HG03558 (cell line): ENCODE measurements at regions not wholly inside any gene's neighbourhood (a gene's known extent, or its start where the extent isn't known, plus 50 kb on each side); places are given as distances from the start of the nearest gene placed in this dataset.
A peak's percentile ranks its signal among the peaks of the same experiment; 100 is the strongest.
"Not testable (repeated sequence)": the region's sequence is repeated elsewhere in the genome, so short reads cannot be mapped to it uniquely, and the experiment has no call there.

Experiments used
- ATAC-seq: cut with Tn5 transposase; IDR thresholded peaks from one replicate; pipeline ENCODE4 v1.9.1; 2021; ENCODE audit warnings: moderate number of reproducible peaks; ENCODE audit not compliant: unreplicated experiment; ENCODE audit errors: extremely low read depth

- no peak for ATAC-seq
Measured at GRCh38 chr2:126952216-126952615, 53.5 kb downstream of the TEX51 start.

- ATAC-seq, result no peak
Measured at GRCh38 chr2:126953483-126953882, 54.8 kb downstream of the TEX51 start.

- no peak for ATAC-seq
Measured at GRCh38 chr2:126954831-126955230, 56.1 kb downstream of the TEX51 start.

- ATAC-seq, result not testable (repeated sequence)
Measured at GRCh38 chr2:126956773-126957172, 58.1 kb downstream of the TEX51 start.

GRCh38 chr2:126963390-126963789 is 64.7 kb downstream of the TEX51 start:
- ATAC-seq, result no peak

- no peak for ATAC-seq
Measured at GRCh38 chr2:126966601-126967000, 67.9 kb downstream of the TEX51 start.

- no peak for ATAC-seq
Measured at GRCh38 chr2:126970583-126970982, 71.9 kb downstream of the TEX51 start.

GRCh38 chr2:126971162-126971480 is 72.4 kb downstream of the TEX51 start:
- ATAC-seq, result no peak

GRCh38 chr2:126971481-126972278 is 73.0 kb downstream of the TEX51 start:
- peak; percentile 87 for ATAC-seq

- no peak for ATAC-seq
Measured at GRCh38 chr2:126972279-126972626, 73.6 kb downstream of the TEX51 start.

GRCh38 chr2:126973745-126974144 is 75.1 kb downstream of the TEX51 start:
- no peak for ATAC-seq

- ATAC-seq, result no peak
Measured at GRCh38 chr2:126975671-126976655, 77.3 kb downstream of the TEX51 start.

- ATAC-seq, result no peak
Measured at GRCh38 chr2:126976721-126977328, 78.1 kb downstream of the TEX51 start.

GRCh38 chr2:126978333-126978732 is 79.6 kb downstream of the TEX51 start:
- no peak for ATAC-seq

GRCh38 chr2:126979039-126980003 is 80.6 kb downstream of the TEX51 start:
- no peak for ATAC-seq

- no peak for ATAC-seq
Measured at GRCh38 chr2:126981476-126981875, 82.8 kb downstream of the TEX51 start.

- no peak for ATAC-seq
Measured at GRCh38 chr2:126982935-126983334, 84.2 kb downstream of the TEX51 start.

GRCh38 chr2:126986631-126987187 is 88.0 kb downstream of the TEX51 start:
- no peak for ATAC-seq

GRCh38 chr2:126988482-126988881 is 89.8 kb downstream of the TEX51 start:
- no peak for ATAC-seq

GRCh38 chr2:126989064-126989463 is 90.4 kb downstream of the TEX51 start:
- not testable (repeated sequence) for ATAC-seq
